ENCODE measurements at regions not wholly inside any gene's neighbourhood (a gene's known extent, or its start where the extent isn't known, plus 50 kb on each side); places are given as distances from the start of the nearest gene placed in this dataset.

GRCh38 chr9:100679834-100680233 lies 102.0 kb downstream of the CAVIN4 start:
- H3K27ac ChIP-seq = no peak overlapping the region
- TF ChIP-seq, protein P1, sequence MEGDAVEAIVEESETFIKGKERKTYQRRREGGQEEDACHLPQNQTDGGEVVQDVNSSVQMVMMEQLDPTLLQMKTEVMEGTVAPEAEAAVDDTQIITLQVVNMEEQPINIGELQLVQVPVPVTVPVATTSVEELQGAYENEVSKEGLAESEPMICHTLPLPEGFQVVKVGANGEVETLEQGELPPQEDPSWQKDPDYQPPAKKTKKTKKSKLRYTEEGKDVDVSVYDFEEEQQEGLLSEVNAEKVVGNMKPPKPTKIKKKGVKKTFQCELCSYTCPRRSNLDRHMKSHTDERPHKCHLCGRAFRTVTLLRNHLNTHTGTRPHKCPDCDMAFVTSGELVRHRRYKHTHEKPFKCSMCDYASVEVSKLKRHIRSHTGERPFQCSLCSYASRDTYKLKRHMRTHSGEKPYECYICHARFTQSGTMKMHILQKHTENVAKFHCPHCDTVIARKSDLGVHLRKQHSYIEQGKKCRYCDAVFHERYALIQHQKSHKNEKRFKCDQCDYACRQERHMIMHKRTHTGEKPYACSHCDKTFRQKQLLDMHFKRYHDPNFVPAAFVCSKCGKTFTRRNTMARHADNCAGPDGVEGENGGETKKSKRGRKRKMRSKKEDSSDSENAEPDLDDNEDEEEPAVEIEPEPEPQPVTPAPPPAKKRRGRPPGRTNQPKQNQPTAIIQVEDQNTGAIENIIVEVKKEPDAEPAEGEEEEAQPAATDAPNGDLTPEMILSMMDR (conservative IDR thresholded peaks at IDR 0.05) = no peak
- TF ChIP-seq ZFX (IDR thresholded peaks at IDR 0.05) = no peak

GRCh38 chr9:100686420-100686819 lies 108.5 kb downstream of the CAVIN4 start:
- no peak for TF ChIP-seq ZFX (IDR thresholded peaks at IDR 0.05)
- TF ChIP-seq, protein P1 (conservative IDR thresholded peaks at IDR 0.05) = no peak
- H3K27ac ChIP-seq = no peak overlapping the region

GRCh38 chr9:100689635-100690034 lies 111.8 kb downstream of the CAVIN4 start:
- TF ChIP-seq, protein P1 (conservative IDR thresholded peaks at IDR 0.05) = no peak
- TF ChIP-seq ZFX (IDR thresholded peaks at IDR 0.05) = no peak
- no peak overlapping the region for H3K27ac ChIP-seq

DNA sequence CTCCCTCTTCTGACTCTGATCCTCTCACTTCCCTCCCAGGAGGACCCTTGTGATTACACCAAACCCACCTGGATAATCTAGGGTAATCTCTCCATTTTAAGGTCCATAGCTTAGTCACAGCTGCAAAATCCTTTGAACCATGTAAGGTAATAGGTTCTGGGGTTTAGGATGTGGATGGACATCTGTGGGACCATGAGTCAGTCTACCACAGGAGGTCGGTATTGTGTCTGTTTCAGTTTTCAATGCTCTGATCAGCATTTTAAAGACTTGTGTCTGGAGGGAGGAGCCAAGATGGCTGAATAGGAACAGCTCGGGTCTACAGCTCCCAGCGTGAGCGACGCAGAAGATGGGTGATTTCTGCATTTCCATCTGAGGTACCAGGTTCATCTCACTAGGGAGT lies 112.6 kb downstream of the CAVIN4 start:
- no peak overlapping the region for H3K27ac ChIP-seq
- TF ChIP-seq, protein P1 (conservative IDR thresholded peaks at IDR 0.05) = peak; percentile 43
- no peak for TF ChIP-seq ZFX (IDR thresholded peaks at IDR 0.05)

- no peak overlapping the region for H3K27ac ChIP-seq
- no peak for TF ChIP-seq ZFX (IDR thresholded peaks at IDR 0.05)
Observed at GRCh38 chr9:100697339-100697738, 119.5 kb downstream of the CAVIN4 start.

DNA sequence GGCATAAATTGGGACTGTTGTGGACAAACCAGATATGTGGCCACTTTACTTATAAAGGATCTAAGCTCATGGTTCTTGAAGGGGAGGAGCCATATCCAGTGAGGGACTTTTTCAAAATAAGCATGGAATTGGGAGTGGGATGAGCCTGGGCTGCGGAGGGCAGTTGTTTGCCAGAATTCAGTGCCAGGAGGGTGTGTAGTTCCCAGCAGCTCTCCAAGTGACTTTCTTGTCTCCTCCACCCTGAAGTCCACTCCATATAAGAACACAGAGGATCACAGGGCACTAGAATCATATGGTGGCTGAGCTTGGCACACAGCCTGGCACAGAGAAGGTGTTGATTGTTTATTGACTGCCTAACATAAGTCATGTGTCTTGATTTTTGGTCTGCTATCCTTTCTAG lies 121.1 kb downstream of the CAVIN4 start:
- H3K27ac ChIP-seq = no peak overlapping the region; the same call in 1 of the 2 replicates
- no peak for TF ChIP-seq ZFX (IDR thresholded peaks at IDR 0.05)
- TF ChIP-seq, protein P1 (conservative IDR thresholded peaks at IDR 0.05) = no peak

- TF ChIP-seq, protein P1 (conservative IDR thresholded peaks at IDR 0.05) = no peak
- no peak for TF ChIP-seq ZFX (IDR thresholded peaks at IDR 0.05)
- H3K27ac ChIP-seq = no peak overlapping the region; the same call in 1 of the 2 replicates
Observed at GRCh38 chr9:100699668-100700067, 121.8 kb downstream of the CAVIN4 start.

DNA sequence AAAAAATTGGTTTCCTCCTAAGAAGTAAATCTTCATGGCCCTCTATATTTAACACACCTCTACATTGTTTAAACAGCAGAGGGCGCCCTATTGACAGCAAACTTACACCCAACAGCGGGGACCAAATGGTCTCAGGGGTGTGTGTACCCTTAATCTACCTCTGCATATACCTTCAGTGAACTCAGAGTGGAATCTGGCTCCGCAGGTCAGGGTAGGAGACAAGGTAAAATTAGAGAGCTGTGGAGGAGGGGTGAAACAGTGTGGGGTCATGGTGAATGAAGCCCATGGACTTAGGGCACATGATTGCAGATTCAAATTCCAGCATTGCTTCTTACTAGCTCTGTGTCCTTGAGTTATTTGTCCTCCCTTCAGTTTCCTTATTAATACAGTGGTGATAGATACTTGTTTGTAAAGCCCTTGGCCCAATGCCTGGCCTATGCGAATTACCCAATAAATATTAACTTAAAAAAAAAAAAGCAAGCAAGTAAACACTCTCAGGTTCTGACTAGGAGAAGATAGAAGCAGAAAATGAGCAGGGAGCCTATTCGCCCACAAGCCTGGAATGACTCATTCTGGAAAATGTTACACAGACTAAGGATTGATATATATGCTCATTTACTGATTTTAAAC lies 122.9 kb downstream of the CAVIN4 start:
- TF ChIP-seq ZFX (IDR thresholded peaks at IDR 0.05) = no peak
- TF ChIP-seq, protein P1 (conservative IDR thresholded peaks at IDR 0.05) = peak; percentile 90
- peak overlapping the region; percentile 63; the same call in 1 of the 2 replicates for H3K27ac ChIP-seq

Measured in C4-2B (cell line).